ENCODE measurements at regions not wholly inside any gene's neighbourhood (a gene's known extent, or its start where the extent isn't known, plus 50 kb on each side); places are given as distances from the start of the nearest gene placed in this dataset.

- H3K9ac ChIP-seq (ENCODE audit: extremely low read depth, insufficient read length, low read length), result no peak overlapping the region
- H3K23me2 ChIP-seq (ENCODE audit: insufficient read length, low read depth, low read length, poor library complexity, severe bottlenecking), result no peaks in the 10 kb centered on the region
- no peak overlapping the region for H2BK12ac ChIP-seq (ENCODE audit: insufficient read length, low read depth, low read length)
- no peak overlapping the region for H3K27ac ChIP-seq (ENCODE audit: insufficient read length, low read depth, low read length)
- no peak overlapping the region for H4K91ac ChIP-seq (ENCODE audit: insufficient read length, low read depth, low read length)
- no peak overlapping the region for H2BK120ac ChIP-seq (ENCODE audit: low read depth, low read length, poor library complexity, severe bottlenecking)
- H3K4me2 ChIP-seq (ENCODE audit: insufficient read depth, insufficient read length, low read length), result no peak overlapping the region
- H2BK15ac ChIP-seq (ENCODE audit: low read depth, low read length), result no peak overlapping the region
- no peak for DNase-seq
- no peak overlapping the region for H3K23ac ChIP-seq (ENCODE audit: insufficient read length, low read depth, low read length)
- no peaks in the 10 kb centered on the region; the same call in 1 of the 2 replicates for H3K27me3 Mint-ChIP-seq (ENCODE audit: low read depth)
- H3K36me3 Mint-ChIP-seq (ENCODE audit: insufficient read depth in 1 of 3, low read depth in 3 of 3), result peaks cover 0 to 9% (median 0%) of the 10 kb centered on the region in 3 experiments; a peak in 1 of 7 replicates
- no peaks in the 10 kb centered on the region for H3K4me1 ChIP-seq (ENCODE audit: insufficient read depth, low read length)
- no peaks in the 10 kb centered on the region for H3K9me3 ChIP-seq (ENCODE audit: control insufficient read depth, low read depth, low read length)
- no peak overlapping the region for H3K14ac ChIP-seq (ENCODE audit: insufficient read depth, low read length)
- no peaks in the 10 kb centered on the region for H3K4me1 Mint-ChIP-seq
- no peak overlapping the region for H4K8ac ChIP-seq (replicated peaks; ENCODE audit: insufficient read length, low read depth, low read length)
- no peak overlapping the region for H2BK20ac ChIP-seq (ENCODE audit: low read depth, low read length, poor library complexity, severe bottlenecking)
- no peak overlapping the region for H2BK5ac ChIP-seq (ENCODE audit: insufficient read length, low read length)
- no peaks in the 10 kb centered on the region for H3K79me2 ChIP-seq (ENCODE audit: insufficient read depth, low read length)
- no peak overlapping the region for H4K5ac ChIP-seq (ENCODE audit: insufficient read length, low read depth, low read length)
- no CpG with 5 or more reads among the region's 4 CpGs for WGBS (ENCODE audit: extremely low coverage, insufficient read length, low lambda C conversion rate)
- H2AFZ ChIP-seq (ENCODE audit: low read length), result no peak overlapping the region
- H3K56ac ChIP-seq (ENCODE audit: insufficient read length, low read depth, low read length), result no peak overlapping the region
- no peak overlapping the region for H3K4me3 Mint-ChIP-seq
- no peak overlapping the region for H3K27ac Mint-ChIP-seq
- H3K4ac ChIP-seq (ENCODE audit: low read depth, low read length), result no peak overlapping the region
- H2AK5ac ChIP-seq (ENCODE audit: insufficient read length, low read length), result no peak overlapping the region
- peaks cover 0 to 3% of the 10 kb centered on the region in 2 experiments; a peak in 1 of 5 replicates for H3K9me3 Mint-ChIP-seq
- no peak overlapping the region for H3K18ac ChIP-seq (ENCODE audit: insufficient read length, low read depth, low read length)
- H3K79me1 ChIP-seq (ENCODE audit: insufficient read depth, low read depth, low read length, poor library complexity, severe bottlenecking), result no peaks in the 10 kb centered on the region
- no peaks in the 10 kb centered on the region for H3K27me3 ChIP-seq (ENCODE audit: insufficient read depth, low read length)
- no peaks in the 10 kb centered on the region for H4K20me1 ChIP-seq (ENCODE audit: control insufficient read depth, insufficient read depth, insufficient read length)
- no peak overlapping the region for H3T11ph ChIP-seq (ENCODE audit: low read length)
- TF ChIP-seq CTCF (conservative IDR thresholded peaks at IDR 0.05), result no peak
Observed at GRCh38 chr14:29062976-29063375, 296.4 kb downstream of the FOXG1 start.

Data from H9 (cell line).